ENCODE measurements at regions not wholly inside any gene's neighbourhood (a gene's known extent, or its start where the extent isn't known, plus 50 kb on each side); places are given as distances from the start of the nearest gene placed in this dataset.
"Not testable (repeated sequence)": the region's sequence is repeated elsewhere in the genome, so short reads cannot be mapped to it uniquely, and the experiment has no call there.

- no peaks in the 10 kb centered on the region for H3K36me3 ChIP-seq (replicated peaks in 1 of 2; ENCODE audit: control insufficient read depth in 1 of 2, insufficient read depth in 2 of 2, low read length in 1 of 2)
- H3K27ac ChIP-seq (ENCODE audit: low read depth in 2 of 2, low read length in 1 of 2), result peak overlapping the region in 1 of 2 experiments; percentile 49; a peak in 2 of 4 replicates
- ChIA-PET POLR2A (no interaction called here), CTCF (no interaction called here)
- H3K4me3 ChIP-seq (ENCODE audit: low read depth in 2 of 2, low read length in 1 of 2), result no peak overlapping the region
- no peaks in the 10 kb centered on the region for H3K9me2 ChIP-seq
- WGBS (ENCODE audit: low lambda C conversion rate), result 47% methylated on average over 2 of the region's 2 CpGs
- no peaks in the 10 kb centered on the region for H4K20me1 ChIP-seq (ENCODE audit: insufficient read depth)
- no peaks in the 10 kb centered on the region for H3K79me2 ChIP-seq (ENCODE audit: insufficient read depth)
- TF ChIP-seq TEAD4 (IDR thresholded peaks at IDR 0.05; ENCODE audit: borderline replicate concordance, insufficient read depth) (no peak), RCOR1 (IDR thresholded peaks at IDR 0.05; ENCODE audit: low read length) (no peak), GATA2 (CRISPR knock-in tag; IDR thresholded peaks at IDR 0.05) (no peak), JUND (IDR thresholded peaks at IDR 0.05) (no peak), SMC3 (IDR thresholded peaks at IDR 0.05; ENCODE audit: low read depth, low read length) (no peak), ELF1 (IDR thresholded peaks at IDR 0.05) (no peak), RFX5 (IDR thresholded peaks at IDR 0.05; ENCODE audit: low read length) (no peak)
- no peaks in the 10 kb centered on the region for H3K9me3 ChIP-seq
- no peak for DNase-seq
- H3K9ac ChIP-seq, result peak overlapping the region; percentile 14; the same call in 1 of the 2 replicates
- H3F3A ChIP-seq (replicated peaks; ENCODE audit: insufficient read depth), result peaks cover 8% of the 10 kb centered on the region
- no peaks in the 10 kb centered on the region for H3K27me3 ChIP-seq (ENCODE audit: insufficient read depth)
- peaks cover 0 to 11% of the 10 kb centered on the region in 2 experiments; a peak in 1 of 4 replicates for H3K4me1 ChIP-seq (ENCODE audit: control insufficient read depth in 1 of 2, insufficient read depth in 2 of 2, low read depth in 1 of 2, low read length in 1 of 2)
- H2AFZ ChIP-seq (ENCODE audit: low read depth), result peak overlapping the region; percentile 94; the same call in 1 of the 2 replicates
- peak overlapping the region; percentile 6; the same call in 1 of the 2 replicates for H3K4me2 ChIP-seq
Observed at GRCh38 chr3:180421221-180421620, 180.7 kb upstream of the TTC14 start.

- POLR2A ChIA-PET, result no interaction called here
- H3K27me3 ChIP-seq (ENCODE audit: insufficient read depth), result no peaks in the 10 kb centered on the region
- H3K79me2 ChIP-seq (ENCODE audit: insufficient read depth), result no peaks in the 10 kb centered on the region
- no peak overlapping the region for H3K27ac ChIP-seq (ENCODE audit: low read depth in 2 of 2, low read length in 1 of 2)
- WGBS (ENCODE audit: low lambda C conversion rate), result 64% methylated on average over 1 of the region's 1 CpG
- TF ChIP-seq, protein P1, sequence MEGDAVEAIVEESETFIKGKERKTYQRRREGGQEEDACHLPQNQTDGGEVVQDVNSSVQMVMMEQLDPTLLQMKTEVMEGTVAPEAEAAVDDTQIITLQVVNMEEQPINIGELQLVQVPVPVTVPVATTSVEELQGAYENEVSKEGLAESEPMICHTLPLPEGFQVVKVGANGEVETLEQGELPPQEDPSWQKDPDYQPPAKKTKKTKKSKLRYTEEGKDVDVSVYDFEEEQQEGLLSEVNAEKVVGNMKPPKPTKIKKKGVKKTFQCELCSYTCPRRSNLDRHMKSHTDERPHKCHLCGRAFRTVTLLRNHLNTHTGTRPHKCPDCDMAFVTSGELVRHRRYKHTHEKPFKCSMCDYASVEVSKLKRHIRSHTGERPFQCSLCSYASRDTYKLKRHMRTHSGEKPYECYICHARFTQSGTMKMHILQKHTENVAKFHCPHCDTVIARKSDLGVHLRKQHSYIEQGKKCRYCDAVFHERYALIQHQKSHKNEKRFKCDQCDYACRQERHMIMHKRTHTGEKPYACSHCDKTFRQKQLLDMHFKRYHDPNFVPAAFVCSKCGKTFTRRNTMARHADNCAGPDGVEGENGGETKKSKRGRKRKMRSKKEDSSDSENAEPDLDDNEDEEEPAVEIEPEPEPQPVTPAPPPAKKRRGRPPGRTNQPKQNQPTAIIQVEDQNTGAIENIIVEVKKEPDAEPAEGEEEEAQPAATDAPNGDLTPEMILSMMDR (IDR thresholded peaks at IDR 0.05), result no peak
- TF ChIP-seq SIN3A (IDR thresholded peaks at IDR 0.05; ENCODE audit: borderline replicate concordance, low read depth, low read length), result no peak
- TF ChIP-seq JUND (IDR thresholded peaks at IDR 0.05), result no peak
- TF ChIP-seq, protein P2, sequence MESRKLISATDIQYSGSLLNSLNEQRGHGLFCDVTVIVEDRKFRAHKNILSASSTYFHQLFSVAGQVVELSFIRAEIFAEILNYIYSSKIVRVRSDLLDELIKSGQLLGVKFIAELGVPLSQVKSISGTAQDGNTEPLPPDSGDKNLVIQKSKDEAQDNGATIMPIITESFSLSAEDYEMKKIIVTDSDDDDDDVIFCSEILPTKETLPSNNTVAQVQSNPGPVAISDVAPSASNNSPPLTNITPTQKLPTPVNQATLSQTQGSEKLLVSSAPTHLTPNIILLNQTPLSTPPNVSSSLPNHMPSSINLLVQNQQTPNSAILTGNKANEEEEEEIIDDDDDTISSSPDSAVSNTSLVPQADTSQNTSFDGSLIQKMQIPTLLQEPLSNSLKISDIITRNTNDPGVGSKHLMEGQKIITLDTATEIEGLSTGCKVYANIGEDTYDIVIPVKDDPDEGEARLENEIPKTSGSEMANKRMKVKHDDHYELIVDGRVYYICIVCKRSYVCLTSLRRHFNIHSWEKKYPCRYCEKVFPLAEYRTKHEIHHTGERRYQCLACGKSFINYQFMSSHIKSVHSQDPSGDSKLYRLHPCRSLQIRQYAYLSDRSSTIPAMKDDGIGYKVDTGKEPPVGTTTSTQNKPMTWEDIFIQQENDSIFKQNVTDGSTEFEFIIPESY (IDR thresholded peaks at IDR 0.05; ENCODE audit: borderline replicate concordance, low read depth), result no peak
- TF ChIP-seq RXRA (IDR thresholded peaks at IDR 0.05; ENCODE audit: borderline replicate concordance, low read depth), result no peak
- no peak for TF ChIP-seq TEAD4 (IDR thresholded peaks at IDR 0.05; ENCODE audit: borderline replicate concordance, insufficient read depth)
- no peak for TF ChIP-seq USF1 (IDR thresholded peaks at IDR 0.05; ENCODE audit: borderline replicate concordance, low read depth)
- no peak for TF ChIP-seq GATA2 (CRISPR knock-in tag; IDR thresholded peaks at IDR 0.05)
- TF ChIP-seq CHD2 (IDR thresholded peaks at IDR 0.05; ENCODE audit: low read length, partially characterized antibody), result no peak
- TF ChIP-seq REST (IDR thresholded peaks at IDR 0.05; ENCODE audit: low read depth, low read length), result no peak
- peaks cover 8% of the 10 kb centered on the region for H3F3A ChIP-seq (replicated peaks; ENCODE audit: insufficient read depth)
- CTCF ChIA-PET, result no interaction called here
- no peaks in the 10 kb centered on the region for H4K20me1 ChIP-seq (ENCODE audit: insufficient read depth)
- H3K9me2 ChIP-seq, result no peaks in the 10 kb centered on the region
- H3K9ac ChIP-seq, result peak overlapping the region; percentile 14; the same call in 1 of the 2 replicates
- H3K36me3 ChIP-seq (replicated peaks in 1 of 2; ENCODE audit: control insufficient read depth in 1 of 2, insufficient read depth in 2 of 2, low read length in 1 of 2), result no peaks in the 10 kb centered on the region
- H3K4me3 ChIP-seq (ENCODE audit: low read depth in 2 of 2, low read length in 1 of 2), result no peak overlapping the region
- peaks cover 0 to 6% of the 10 kb centered on the region in 2 experiments; a peak in 1 of 4 replicates for H3K4me1 ChIP-seq (ENCODE audit: control insufficient read depth in 1 of 2, insufficient read depth in 2 of 2, low read depth in 1 of 2, low read length in 1 of 2)
- H2AFZ ChIP-seq (ENCODE audit: low read depth), result peak overlapping the region; percentile 94; the same call in 1 of the 2 replicates
- DNase-seq, result no peak
- no peaks in the 10 kb centered on the region for H3K9me3 ChIP-seq
- H3K4me2 ChIP-seq, result no peak overlapping the region; the same call in 1 of the 2 replicates
Observed at GRCh38 chr3:180421721-180422120, 180.2 kb upstream of the TTC14 start.

- H2AFZ ChIP-seq (ENCODE audit: low read depth); CTCF ChIA-PET; POLR2A ChIA-PET: not testable (repeated sequence)
Observed at GRCh38 chr3:180424305-180424704, 177.7 kb upstream of the TTC14 start.

More at GRCh38 chr3:180424305-180424704, 177.7 kb upstream of the TTC14 start:
- not testable (repeated sequence) for H3K79me2 ChIP-seq (ENCODE audit: insufficient read depth); H3K36me3 ChIP-seq (replicated peaks in 1 of 2; ENCODE audit: control insufficient read depth in 1 of 2, insufficient read depth in 2 of 2, low read length in 1 of 2); H3K4me2 ChIP-seq; H3K27ac ChIP-seq (ENCODE audit: low read depth in 2 of 2, low read length in 1 of 2); H3K9me2 ChIP-seq; H3K4me1 ChIP-seq (ENCODE audit: control insufficient read depth in 1 of 2, insufficient read depth in 2 of 2, low read depth in 1 of 2, low read length in 1 of 2); H4K20me1 ChIP-seq (ENCODE audit: insufficient read depth); DNase-seq; H3K9me3 ChIP-seq; H3K27me3 ChIP-seq (ENCODE audit: insufficient read depth); H3K9ac ChIP-seq; H3F3A ChIP-seq (replicated peaks; ENCODE audit: insufficient read depth); H3K4me3 ChIP-seq (ENCODE audit: low read depth in 2 of 2, low read length in 1 of 2)
- 70% methylated on average over 4 of the region's 4 CpGs for WGBS (ENCODE audit: low lambda C conversion rate)

Measured in SK-N-SH (cell line).